CD4-positive, alpha-beta T cell treated with Interleukin-1 beta for 1 hour (primary cell): ENCODE measurements at regions not wholly inside any gene's neighbourhood (a gene's known extent, or its start where the extent isn't known, plus 50 kb on each side); places are given as distances from the start of the nearest gene placed in this dataset.
"Not testable (repeated sequence)": the region's sequence is repeated elsewhere in the genome, so short reads cannot be mapped to it uniquely, and the experiment has no call there.

Source experiments
- DNase-seq, 2 donors: peaks; one replicate each; pipeline ENCODE4 v3.0.0-alpha.2; 2020 to 2022

DNA sequence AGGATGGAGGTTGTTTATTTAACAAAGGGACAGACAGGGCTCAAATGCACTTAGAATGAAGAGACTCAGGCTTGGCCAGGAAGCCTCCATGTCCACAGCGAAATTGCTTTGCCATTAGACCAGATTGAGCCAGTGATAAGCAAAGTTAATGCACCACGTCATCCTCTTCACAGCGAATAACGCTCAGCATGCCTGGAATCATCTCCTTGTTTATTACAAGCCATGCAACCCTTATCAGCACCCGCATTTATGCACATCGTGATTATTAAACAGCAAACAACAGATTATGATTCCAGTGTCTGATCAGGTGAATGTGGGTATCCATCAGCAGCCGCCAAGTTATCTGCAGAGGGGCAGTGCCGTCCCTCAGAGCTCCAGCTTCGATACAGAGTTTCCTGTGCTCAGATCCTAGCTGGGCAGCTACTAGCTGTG is 175.0 kb upstream of the TMEM132C start:
- DNase-seq: no peak

DNA sequence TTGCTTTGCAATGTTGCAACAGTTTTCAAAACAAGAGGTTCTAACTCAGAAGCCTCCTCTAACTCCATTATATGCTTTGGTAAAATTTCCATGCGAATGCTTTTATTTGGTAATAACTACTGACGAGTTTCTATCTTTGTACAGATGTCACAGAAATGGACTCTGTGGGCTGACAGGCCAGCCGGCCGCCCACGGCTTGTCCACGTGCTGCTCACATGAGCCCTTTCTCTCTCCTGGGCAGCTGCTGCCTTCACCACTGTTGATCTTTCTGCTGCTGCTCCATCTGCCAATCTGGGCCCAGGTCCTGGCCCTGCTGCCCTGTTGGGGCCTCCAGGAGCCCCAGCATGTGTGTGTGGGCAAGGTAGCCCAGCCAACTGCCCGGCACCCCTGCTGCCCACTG is 168.2 kb upstream of the TMEM132C start:
- no peak for DNase-seq

GRCh38 chr12:128103152-128103551 is 163.8 kb upstream of the TMEM132C start:
- DNase-seq: no peak

- DNase-seq: no peak
Measured at GRCh38 chr12:128109236-128109635, 157.7 kb upstream of the TMEM132C start.

- DNase-seq: no peak
Measured at GRCh38 chr12:128109636-128110035, 157.3 kb upstream of the TMEM132C start.

- DNase-seq: no peak
Measured at GRCh38 chr12:128111333-128111732, 155.6 kb upstream of the TMEM132C start.

DNA sequence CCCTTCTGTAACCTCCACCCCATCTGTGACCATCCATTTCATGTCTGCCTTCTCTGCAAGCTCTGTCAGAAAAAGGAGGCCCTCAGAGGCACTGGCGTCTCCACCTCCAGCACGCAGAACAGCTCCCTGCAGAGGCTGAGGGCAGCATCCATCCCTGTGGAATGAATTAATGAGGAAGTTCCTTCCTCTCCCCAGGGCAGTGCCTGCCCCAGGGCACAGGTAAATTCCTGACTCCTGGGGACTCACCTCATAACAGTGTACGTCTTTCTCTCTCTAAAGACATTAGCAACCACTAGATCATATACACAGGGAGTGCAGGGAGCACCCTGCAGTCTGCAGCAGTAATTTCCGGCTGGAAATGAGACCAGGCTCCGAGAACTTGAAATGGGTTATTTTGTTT is 155.0 kb upstream of the TMEM132C start:
- no peak for DNase-seq

GRCh38 chr12:128113250-128113649 is 153.7 kb upstream of the TMEM132C start:
- DNase-seq: not testable (repeated sequence)

DNA sequence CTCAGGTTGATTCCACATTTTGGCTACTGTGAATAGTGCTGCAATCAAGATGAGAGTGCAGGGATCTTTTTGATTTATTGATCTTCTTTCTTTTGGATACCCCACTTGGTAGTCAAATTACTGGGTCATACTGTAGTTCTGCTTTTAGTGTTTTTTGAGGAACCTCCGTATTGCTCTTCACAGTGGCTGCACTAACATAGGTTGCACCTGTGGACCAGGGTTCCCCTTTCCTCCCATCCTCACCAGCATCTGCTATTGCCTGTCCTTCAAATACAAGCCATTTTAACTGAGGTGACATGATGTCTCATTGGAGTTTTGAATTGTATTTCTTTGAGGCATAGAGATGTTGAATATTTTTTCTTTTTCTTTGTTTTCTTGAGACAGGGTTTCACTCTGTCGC is 152.5 kb upstream of the TMEM132C start:
- DNase-seq: no peak

DNA sequence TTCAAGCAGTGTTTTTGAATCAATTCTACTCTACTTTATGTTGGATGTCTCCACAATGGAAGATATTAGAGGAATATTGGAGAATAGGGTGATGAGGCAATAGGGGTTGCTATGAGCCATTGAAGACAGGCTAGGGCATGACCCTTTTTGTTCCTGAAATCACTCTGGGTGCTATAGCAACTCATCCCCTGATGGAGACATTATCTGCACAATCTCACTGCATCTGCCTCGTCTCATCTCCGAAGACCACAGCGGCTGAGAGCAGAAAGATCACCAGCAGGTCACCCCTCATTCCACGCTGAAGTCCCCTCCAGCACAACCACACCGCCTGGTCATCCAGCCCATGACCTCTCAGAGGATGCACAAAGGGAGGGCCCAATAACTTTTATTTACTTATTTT is 150.4 kb upstream of the TMEM132C start:
- DNase-seq: no peak

DNA sequence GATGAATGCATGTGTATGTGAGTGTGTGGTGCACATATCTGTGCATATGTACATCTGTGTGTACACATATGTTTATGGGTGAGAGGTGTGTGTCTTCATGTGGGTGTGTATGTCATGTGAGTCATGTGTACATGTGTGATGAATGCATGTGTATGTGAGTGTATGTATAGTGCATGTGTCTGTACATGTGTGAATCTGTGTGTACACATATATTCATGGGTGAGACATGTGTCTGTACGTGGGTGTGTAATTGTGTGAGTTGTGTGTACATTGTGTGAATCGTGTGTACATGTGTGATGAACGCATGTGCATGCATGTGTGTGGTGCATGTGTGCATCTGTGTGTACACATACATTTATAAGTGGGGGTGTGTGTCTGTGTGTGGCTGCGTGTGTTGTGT is 146.9 kb upstream of the TMEM132C start:
- no peak for DNase-seq

DNA sequence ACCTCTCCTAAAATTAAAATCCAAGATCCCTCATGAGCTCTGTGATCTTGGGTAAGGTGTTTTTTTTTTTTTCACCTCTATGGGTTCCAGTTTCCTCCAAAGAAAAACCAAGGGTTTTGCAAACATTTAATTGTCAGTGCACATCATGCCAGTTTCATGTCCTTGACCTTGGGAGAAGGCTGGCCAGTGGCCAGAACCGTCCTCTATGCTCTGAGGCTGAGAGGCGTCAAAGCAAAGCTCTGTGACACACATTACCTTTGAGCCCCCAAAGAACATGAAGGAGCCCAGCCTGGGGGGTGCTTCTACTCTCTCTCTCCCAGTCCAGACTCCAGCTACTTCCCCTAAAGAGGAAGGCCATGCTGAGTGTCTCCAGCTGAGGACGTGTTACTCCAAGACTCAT is 145.5 kb upstream of the TMEM132C start:
- DNase-seq: no peak

- DNase-seq: no peak
Measured at GRCh38 chr12:128123096-128123495, 143.9 kb upstream of the TMEM132C start.

GRCh38 chr12:128131955-128132354 is 135.0 kb upstream of the TMEM132C start:
- DNase-seq: no peak

- no peak for DNase-seq
Measured at GRCh38 chr12:128133321-128134073, 133.5 kb upstream of the TMEM132C start.

GRCh38 chr12:128137140-128137539 is 129.8 kb upstream of the TMEM132C start:
- DNase-seq: no peak

- DNase-seq: no peak
Measured at GRCh38 chr12:128138125-128138524, 128.8 kb upstream of the TMEM132C start.

GRCh38 chr12:128140551-128140950 is 126.4 kb upstream of the TMEM132C start:
- no peak for DNase-seq

- DNase-seq: no peak
Measured at GRCh38 chr12:128150961-128151360, 116.0 kb upstream of the TMEM132C start.

DNA sequence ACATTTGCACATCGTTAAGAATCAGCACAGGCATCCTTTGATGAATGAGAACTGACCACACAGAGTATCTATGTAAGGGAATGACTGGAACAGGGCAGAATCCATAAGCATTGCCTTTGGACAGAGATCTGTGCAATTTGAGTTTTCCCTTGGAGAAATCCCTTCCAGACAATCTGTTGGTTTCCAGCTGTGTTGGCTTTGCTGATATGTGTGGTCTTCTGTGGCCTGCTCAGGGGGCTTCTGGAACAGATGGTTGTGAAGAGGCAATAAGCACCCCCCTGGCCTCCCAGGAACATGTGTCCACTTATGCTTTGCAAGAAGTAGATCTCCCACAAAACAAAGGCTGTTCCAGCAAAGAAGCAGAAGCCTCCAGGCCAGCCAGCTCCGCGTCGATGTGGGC is 111.4 kb upstream of the TMEM132C start:
- DNase-seq: no peak

GRCh38 chr12:128163086-128163485 is 103.9 kb upstream of the TMEM132C start:
- DNase-seq: no peak

DNA sequence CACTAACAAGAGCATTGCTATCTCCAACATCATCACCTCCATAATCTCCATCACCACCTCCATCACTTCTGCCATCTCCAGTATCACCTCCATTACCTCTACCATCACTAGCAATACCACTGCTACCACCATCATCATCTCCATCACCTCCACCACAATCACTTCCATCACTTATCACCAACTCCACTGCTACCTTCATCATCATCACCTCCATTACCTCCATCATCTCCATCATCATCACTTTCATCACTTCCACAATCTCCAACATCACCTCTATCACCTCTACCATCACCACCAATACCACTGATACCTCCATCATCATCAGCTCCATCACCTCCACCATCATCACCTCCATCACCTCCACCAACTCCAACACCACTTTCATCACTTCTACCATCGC is 102.4 kb upstream of the TMEM132C start:
- no peak for DNase-seq

GRCh38 chr12:128165387-128165786 is 101.6 kb upstream of the TMEM132C start:
- no peak for DNase-seq

DNA sequence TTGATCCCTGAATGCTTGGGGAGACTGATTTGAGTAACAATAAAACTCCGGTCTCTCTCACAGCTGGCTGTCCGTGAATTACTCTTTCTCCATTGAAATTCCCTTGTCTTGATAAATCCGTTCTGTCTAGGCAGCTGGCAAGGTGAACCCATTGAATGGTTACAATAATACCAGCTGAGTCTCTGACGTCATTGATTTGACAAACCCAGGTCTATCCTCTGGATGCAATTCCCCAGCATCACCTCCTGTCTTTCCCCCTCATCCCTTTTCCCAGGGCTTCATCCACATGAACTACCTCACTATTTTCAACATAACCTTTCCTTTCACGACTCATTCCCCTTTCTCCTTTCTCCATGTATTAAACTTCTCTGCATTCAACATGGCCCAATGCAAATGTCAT is 98.7 kb upstream of the TMEM132C start:
- DNase-seq: no peak

- no peak for DNase-seq
Measured at GRCh38 chr12:128170181-128170580, 96.8 kb upstream of the TMEM132C start.
